CD14-positive monocyte (primary cell): ENCODE measurements at regions not wholly inside any gene's neighbourhood (a gene's known extent, or its start where the extent isn't known, plus 50 kb on each side); places are given as distances from the start of the nearest gene placed in this dataset.

ENCODE experiments used
- DNase-seq, 3 donors: peaks; one replicate each; pipeline ENCODE4 v3.0.0-alpha.2; 2011 to 2022
- H2AFZ ChIP-seq: 2 replicates; pipeline ENCODE4 v1.6.0; 2012; ENCODE audit warnings: mild to moderate bottlenecking, low read depth, low read length, inconsistent platforms; ENCODE audit not compliant: insufficient read depth, poor library complexity, severe bottlenecking
- H3K27ac ChIP-seq, 2 donors: 1 replicate in 1 of 2; 2 replicates in 1 of 2; pipeline ENCODE4 v1.5.1; 2012 to 2013; ENCODE audit warnings: low read length in 2 of 2, control low read depth in 1 of 2, inconsistent platforms in 1 of 2, low read depth in 1 of 2, mild to moderate bottlenecking in 1 of 2
- H3K27me3 ChIP-seq, 2 donors: one replicate each; pipeline versions ENCODE4 v1.6.0 to v1.6.1; 2011 to 2013; ENCODE audit warnings: low read length in 2 of 2; ENCODE audit not compliant: control insufficient read depth in 2 of 2, insufficient read depth in 2 of 2
- H3K36me3 ChIP-seq, 2 donors: replicated peaks in 1 of 2; 1 replicate in 1 of 2; 2 replicates in 1 of 2; pipeline versions ENCODE4 v1.5.1 to v1.6.1; 2012 to 2013; ENCODE audit warnings: low read length in 2 of 2, control low read depth in 1 of 2, inconsistent platforms in 1 of 2, mild to moderate bottlenecking in 1 of 2; ENCODE audit not compliant: insufficient read depth in 2 of 2, control insufficient read depth in 1 of 2
- H3K4me1 ChIP-seq, 2 donors: 1 replicate in 1 of 2; 2 replicates in 1 of 2; pipeline versions ENCODE4 v1.5.1 to v1.6.1; 2012 to 2013; ENCODE audit warnings: low read length in 2 of 2, control low read depth in 1 of 2, inconsistent platforms in 1 of 2, mild to moderate bottlenecking in 1 of 2, moderate library complexity in 1 of 2; ENCODE audit not compliant: insufficient read depth in 2 of 2, control insufficient read depth in 1 of 2
- H3K4me2 ChIP-seq: replicated peaks from 2 replicates; pipeline ENCODE3; 2012; ENCODE audit warnings: low read length, moderate library complexity, mild to moderate bottlenecking; ENCODE audit not compliant: poor library complexity, severe bottlenecking; ENCODE audit errors: extremely low read depth
- H3K4me3 ChIP-seq, 3 experiments: fragments of 200-600 bp in 1 of 3; sonication (generic) in 1 of 3; replicated peaks in 1 of 3; 1 replicate in 2 of 3; 2 replicates in 1 of 3; pipeline ENCODE4 v1.5.1; 2011 to 2013; ENCODE audit warnings: low read length in 3 of 3, mild to moderate bottlenecking in 3 of 3, control low read depth in 2 of 3, low read depth in 2 of 3, inconsistent platforms in 1 of 3, moderate library complexity in 1 of 3
- H3K79me2 ChIP-seq: 2 replicates; pipeline ENCODE4 v1.6.0; 2012; ENCODE audit warnings: mild to moderate bottlenecking, control low read depth, inconsistent platforms, low read length, moderate library complexity; ENCODE audit not compliant: insufficient read depth
- H3K9ac ChIP-seq: 2 replicates; pipeline ENCODE4 v1.6.0; 2017; ENCODE audit warnings: low read length, mild to moderate bottlenecking; ENCODE audit not compliant: insufficient read depth, poor library complexity, severe bottlenecking
- H3K9me3 ChIP-seq, 2 donors: replicated peaks in 1 of 2; 1 replicate in 1 of 2; 2 replicates in 1 of 2; pipeline versions ENCODE4 v1.5.1 to v1.6.1; 2012 to 2013; ENCODE audit warnings: low read length in 2 of 2, control low read depth in 1 of 2; ENCODE audit not compliant: control insufficient read depth in 1 of 2, insufficient read depth in 1 of 2
- H4K20me1 ChIP-seq: 2 replicates; pipeline ENCODE4 v1.6.0; 2012; ENCODE audit warnings: mild to moderate bottlenecking, low read length, control low read depth, moderate library complexity; ENCODE audit not compliant: insufficient read depth
- H3K27ac Mint-ChIP-seq, 7 donors: one replicate each; pipeline ENCODE4 v1.8.0; 2020; ENCODE audit warnings: mild to moderate bottlenecking in 7 of 7, mixed read lengths in 7 of 7, moderate library complexity in 6 of 7, inconsistent platforms in 2 of 7
- H3K27me3 Mint-ChIP-seq, 3 donors: one replicate each; pipeline ENCODE4 v1.8.0; 2021 to 2022; ENCODE audit warnings: low read depth in 3 of 3, mild to moderate bottlenecking in 3 of 3, mixed read lengths in 3 of 3, moderate library complexity in 3 of 3, inconsistent platforms in 1 of 3
- H3K36me3 Mint-ChIP-seq, 2 donors: one replicate each; pipeline ENCODE4 v1.8.0; 2020; ENCODE audit warnings: mixed read lengths in 2 of 2, inconsistent platforms in 1 of 2, mild to moderate bottlenecking in 1 of 2
- H3K4me1 Mint-ChIP-seq: one replicate; pipeline ENCODE4 v1.8.0; 2020; ENCODE audit warnings: mild to moderate bottlenecking, mixed read lengths
- H3K4me3 Mint-ChIP-seq, 2 donors: one replicate each; pipeline ENCODE4 v1.8.0; 2020; ENCODE audit warnings: mild to moderate bottlenecking in 2 of 2, mixed read lengths in 2 of 2, moderate library complexity in 1 of 2
- H3K9me3 Mint-ChIP-seq, 7 donors: one replicate each; pipeline ENCODE4 v1.8.0; 2020 to 2022; ENCODE audit warnings: mixed read lengths in 7 of 7, mild to moderate bottlenecking in 6 of 7, moderate library complexity in 6 of 7, inconsistent platforms in 2 of 7
- CTCF ChIP-seq: fragments of 200-600 bp; IDR thresholded peaks from one replicate; pipeline ENCODE4 v1.8.0; 2022; ENCODE audit warnings: antibody characterized with exemption, mild to moderate bottlenecking
- WGBS: methylation state at CpG from one replicate; pipeline ENCODE4 v1.1.5; 2013; ENCODE audit warnings: missing lambda C conversion rate; ENCODE audit not compliant: insufficient coverage; 5-methylcytosine and 5-hydroxymethylcytosine counted together
- intact Hi-C, 2 donors: fragments of 100-400 bp; cut with micrococcal nuclease; formaldehyde crosslinking; loops; one replicate each; pipeline versions ENCODE4 v1.15.0 to v1.15.1; 2023

- Histone ChIP-seq H3K36me3 (no peaks in the 10 kb centered on the region), H3K9me3 (peaks cover 0 to 16% of the 10 kb centered on the region in 2 donors), H3K4me2 (no peak overlapping the region), H3K27ac (no peak overlapping the region), H3K4me3 (no peak overlapping the region), H3K4me1 (no peaks in the 10 kb centered on the region), H3K27me3 (no peaks in the 10 kb centered on the region), H3K9ac (no peak overlapping the region), H3K79me2 (no peaks in the 10 kb centered on the region), H2AFZ (no peak overlapping the region), H4K20me1 (no peaks in the 10 kb centered on the region)
- Mint-ChIP-seq H3K27me3 (peaks cover 0 to 2% (median 2%) of the 10 kb centered on the region in 3 donors), H3K9me3 (peaks cover 4 to 15% (median 8%) of the 10 kb centered on the region in 7 donors), H3K27ac (no peak overlapping the region), H3K4me1 (no peaks in the 10 kb centered on the region), H3K36me3 (no peaks in the 10 kb centered on the region), H3K4me3 (no peak overlapping the region)
- intact Hi-C loops = no loop called here
- no peak for DNase-seq
- TF ChIP-seq CTCF = no peak
- WGBS = 91% methylated on average over 1 of the region's 2 CpGs
These were observed 108.4 kb upstream of the SPATA16 start for GRCh38 chr3:173249457-173249856.

GRCh38 chr3:173241727-173242126, 100.7 kb upstream of the SPATA16 start:
- intact Hi-C loops = no loop called here
- Histone ChIP-seq H3K27me3 (no peaks in the 10 kb centered on the region), H2AFZ (no peak overlapping the region), H3K4me1 (no peaks in the 10 kb centered on the region), H3K4me3 (no peak overlapping the region), H3K9me3 (no peaks in the 10 kb centered on the region), H3K79me2 (no peaks in the 10 kb centered on the region), H3K9ac (no peak overlapping the region), H3K36me3 (no peaks in the 10 kb centered on the region), H4K20me1 (no peaks in the 10 kb centered on the region), H3K27ac (no peak overlapping the region), H3K4me2 (no peak overlapping the region)
- no peak for TF ChIP-seq CTCF
- Mint-ChIP-seq H3K27ac (no peak overlapping the region), H3K27me3 (peaks cover 0 to 1% (median 0%) of the 10 kb centered on the region in 3 donors), H3K4me3 (no peak overlapping the region), H3K36me3 (no peaks in the 10 kb centered on the region), H3K9me3 (peaks cover 1 to 14% (median 5%) of the 10 kb centered on the region in 7 donors), H3K4me1 (peaks cover 2% of the 10 kb centered on the region)
- WGBS = no CpG with 5 or more reads among the region's 1 CpG
- no peak for DNase-seq
